Activated T-cell treated with anti-CD3 and anti-CD28 coated beads, Interleukin-2, amount 50 U/mL, for 1 hour (primary cell): ENCODE measurements at regions not wholly inside any gene's neighbourhood (a gene's known extent, or its start where the extent isn't known, plus 50 kb on each side); places are given as distances from the start of the nearest gene placed in this dataset.

ENCODE experiments used
- DNase-seq: peaks from one replicate; pipeline ENCODE4 v3.0.0-alpha.2; 2020

DNA sequence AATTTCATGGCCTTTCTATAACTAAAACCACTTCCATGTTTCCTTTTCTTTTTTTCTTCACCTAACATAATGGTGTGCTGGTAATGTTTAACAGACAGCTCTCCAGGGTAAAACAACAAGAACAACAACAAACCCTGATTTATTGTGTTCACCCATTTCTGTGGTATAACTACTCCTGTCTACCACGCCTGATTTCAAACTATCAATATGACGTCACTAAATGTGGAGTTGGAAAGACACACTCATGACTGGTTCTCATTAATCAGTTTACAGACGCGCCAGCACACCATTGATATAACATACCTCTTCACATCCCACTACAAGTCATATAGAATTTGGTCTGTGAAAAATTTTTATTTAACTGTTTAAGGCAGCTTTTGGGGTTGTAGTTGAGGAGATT is 142.9 kb downstream of the ARRDC3 start:
- DNase-seq: no peak

DNA sequence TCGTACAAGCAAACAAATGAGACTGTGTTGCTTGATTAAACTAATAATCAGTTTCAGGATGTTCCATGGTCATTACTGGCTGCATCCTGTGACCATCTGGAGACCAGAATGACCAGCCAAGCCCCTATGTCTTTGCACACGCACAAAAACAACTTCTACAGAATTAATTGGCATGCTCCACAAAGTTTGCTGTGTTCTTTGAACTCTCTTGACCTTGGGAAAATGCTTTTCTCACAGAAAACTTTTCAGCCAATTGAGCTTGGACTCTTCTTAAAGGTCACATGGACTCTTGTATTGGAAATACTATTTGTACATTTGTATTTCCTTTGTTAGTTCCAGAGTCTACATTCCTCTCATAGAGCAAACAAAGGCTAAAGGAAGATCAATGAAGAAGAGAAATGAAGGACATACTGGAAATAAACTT is 147.8 kb downstream of the ARRDC3 start:
- DNase-seq: no peak

GRCh38 chr5:91232523-91232922 is 150.6 kb downstream of the ARRDC3 start:
- DNase-seq: no peak

- DNase-seq: no peak
These were observed 153.9 kb downstream of the ARRDC3 start for GRCh38 chr5:91229031-91229727.

GRCh38 chr5:91228188-91228587 is 154.9 kb downstream of the ARRDC3 start:
- DNase-seq: no peak

DNA sequence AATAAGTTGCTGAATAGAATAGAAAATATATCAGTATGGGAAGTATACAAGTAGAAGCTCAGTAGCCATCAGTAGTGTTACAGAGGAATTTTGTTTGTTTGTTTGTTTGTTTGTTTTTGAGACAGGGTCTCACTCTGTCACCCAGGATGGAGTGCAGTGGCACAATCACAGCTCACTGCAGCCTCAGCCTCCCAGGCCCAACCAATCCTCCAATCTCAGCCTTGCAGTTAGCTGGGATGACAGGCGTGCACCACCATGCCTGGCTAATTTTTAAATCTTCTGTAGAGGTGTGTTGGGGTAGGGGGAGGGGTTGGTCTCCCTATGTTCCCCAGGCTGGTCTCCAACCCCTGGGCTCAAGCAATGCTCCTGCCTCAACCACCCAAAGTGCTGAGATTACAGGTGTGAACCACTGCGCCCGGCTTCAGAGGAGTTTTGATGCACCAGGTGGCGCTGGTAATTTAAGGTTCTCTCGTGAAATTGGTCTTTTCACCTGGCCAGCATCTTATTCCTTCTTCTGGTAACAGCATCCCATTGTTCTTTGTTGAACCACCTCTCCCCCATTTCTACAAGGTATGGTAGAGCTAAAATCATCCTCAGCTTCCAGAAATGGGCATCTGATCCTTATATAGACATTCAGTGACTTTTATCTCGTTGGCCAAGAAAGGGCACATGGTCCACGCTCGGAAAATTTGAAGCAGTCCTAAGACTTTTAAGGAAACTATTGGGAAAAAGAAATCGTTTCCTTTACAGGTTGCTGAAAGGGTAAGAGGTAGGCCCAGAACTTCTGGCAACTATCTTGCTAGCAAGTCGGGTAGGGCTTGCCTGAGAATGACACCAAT is 157.1 kb downstream of the ARRDC3 start:
- DNase-seq: peak; percentile 61

DNA sequence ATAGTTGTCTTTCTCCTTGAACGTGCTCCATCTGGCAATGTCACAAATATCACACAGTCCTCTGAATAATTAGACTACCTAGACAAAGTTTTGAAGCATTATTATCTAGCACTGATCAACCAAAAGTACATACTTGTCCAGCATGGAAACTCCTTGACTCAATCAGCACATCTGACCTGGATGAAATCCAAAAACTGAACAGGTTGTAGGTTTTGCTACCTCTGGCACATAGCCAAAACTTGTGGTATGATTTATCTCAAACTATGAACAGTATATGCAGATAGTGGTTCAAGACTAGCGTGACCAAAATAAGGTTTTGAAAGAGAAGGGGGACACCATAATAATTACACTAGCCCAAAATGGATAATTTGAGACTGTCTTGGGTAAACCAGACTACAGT is 158.1 kb downstream of the ARRDC3 start:
- DNase-seq: no peak

GRCh38 chr5:91224456-91224855 is 158.7 kb downstream of the ARRDC3 start:
- no peak for DNase-seq

GRCh38 chr5:91223886-91224285 is 159.2 kb downstream of the ARRDC3 start:
- DNase-seq: no peak

GRCh38 chr5:91222482-91222881 is 160.6 kb downstream of the ARRDC3 start:
- DNase-seq: no peak

DNA sequence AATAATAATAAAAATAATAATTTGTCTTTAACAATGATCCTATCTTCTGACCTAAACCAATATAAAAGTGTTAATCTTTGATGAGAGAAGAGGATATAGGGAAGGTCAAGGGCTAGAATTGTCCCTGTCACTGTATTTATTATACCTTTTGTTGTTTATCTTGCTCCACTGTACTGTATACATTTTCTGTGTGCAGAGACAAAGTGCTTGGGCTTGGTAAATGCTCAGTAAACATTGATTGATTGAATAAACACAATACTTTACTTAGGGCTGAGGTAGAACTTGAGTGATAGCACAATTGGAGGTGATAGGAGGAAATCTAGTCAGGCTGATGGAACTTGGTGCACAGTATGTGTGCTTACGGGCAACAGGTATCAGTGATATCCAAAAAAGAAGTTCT is 161.2 kb downstream of the ARRDC3 start:
- DNase-seq: no peak

DNA sequence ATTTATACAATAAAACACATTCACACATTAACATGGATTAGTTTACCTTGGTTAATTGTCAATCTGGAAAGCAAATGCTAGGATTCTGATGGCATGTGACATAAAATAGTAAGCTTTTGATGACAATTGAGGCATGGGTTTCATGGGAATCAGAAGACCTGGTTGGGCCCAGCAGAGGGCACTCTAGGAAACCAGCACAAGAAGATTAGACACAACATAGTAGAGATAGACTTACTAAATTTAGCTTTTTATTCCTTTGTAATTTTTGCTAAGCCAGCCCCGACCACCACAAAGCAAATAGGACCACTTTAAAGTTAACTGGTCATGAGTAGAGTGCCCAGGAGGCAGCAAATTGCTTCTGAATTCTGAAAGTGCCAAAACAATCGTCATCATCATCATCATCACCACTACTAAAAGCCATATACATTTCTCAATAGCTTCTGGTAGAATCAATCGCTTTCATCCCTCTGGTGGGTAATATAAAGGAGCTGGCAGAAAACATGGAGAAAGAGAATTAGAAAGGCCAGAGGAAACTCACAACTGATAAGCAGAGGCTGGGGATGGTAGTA is 163.2 kb downstream of the ARRDC3 start:
- DNase-seq: peak; percentile 22

GRCh38 chr5:91219091-91219802 is 163.9 kb downstream of the ARRDC3 start:
- no peak for DNase-seq

DNA sequence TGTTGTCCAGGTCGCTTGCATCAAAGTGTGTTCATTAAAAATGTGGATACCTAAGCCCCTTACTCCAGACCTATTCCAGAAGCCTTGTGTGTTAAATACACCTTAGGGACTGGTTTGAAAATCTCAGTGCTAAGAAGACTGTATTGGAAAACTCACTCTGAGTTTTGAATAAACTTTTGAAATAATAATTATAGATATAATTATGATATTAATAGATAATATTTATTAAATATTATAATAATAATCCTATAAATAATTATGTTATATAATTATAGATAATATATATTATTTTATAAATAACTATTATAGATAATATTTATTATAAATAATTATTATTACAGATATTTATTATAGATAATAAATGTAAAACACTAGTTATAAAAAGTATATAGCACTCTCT is 165.3 kb downstream of the ARRDC3 start:
- no peak for DNase-seq

GRCh38 chr5:91214571-91214970 is 168.5 kb downstream of the ARRDC3 start:
- DNase-seq: no peak
